Glomerular endothelial cell (primary cell): ENCODE measurements at regions not wholly inside any gene's neighbourhood (a gene's known extent, or its start where the extent isn't known, plus 50 kb on each side); places are given as distances from the start of the nearest gene placed in this dataset.

Experiments used
- DNase-seq: peaks from one replicate; pipeline ENCODE4 v3.0.0-alpha.2; 2011; ENCODE audit warnings: low read depth, low spot score; ENCODE audit errors: extremely low read depth

DNA sequence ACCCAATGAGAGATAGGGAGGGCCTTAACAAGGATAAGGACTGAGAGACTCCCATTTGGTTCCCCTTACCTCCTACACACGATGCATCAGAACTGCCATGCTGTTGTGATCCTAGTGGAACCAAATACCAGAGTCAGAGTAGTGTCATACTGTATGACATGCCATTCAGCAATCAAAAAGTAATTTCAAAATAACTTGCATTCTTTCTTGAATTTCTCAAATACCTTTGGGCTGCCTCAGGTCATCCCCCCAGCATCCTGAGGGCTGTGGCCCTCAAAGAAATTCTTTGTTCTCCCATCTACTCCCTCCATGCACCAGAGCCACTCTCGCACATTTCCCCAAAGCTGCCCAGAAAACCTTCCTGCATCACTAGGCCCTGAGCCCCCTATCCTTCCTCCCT is 68.9 kb upstream of the PPP2R3A start:
- no peak for DNase-seq

- DNase-seq, result no peak
Measured at GRCh38 chr3:135897715-135898114, 67.8 kb upstream of the PPP2R3A start.

DNA sequence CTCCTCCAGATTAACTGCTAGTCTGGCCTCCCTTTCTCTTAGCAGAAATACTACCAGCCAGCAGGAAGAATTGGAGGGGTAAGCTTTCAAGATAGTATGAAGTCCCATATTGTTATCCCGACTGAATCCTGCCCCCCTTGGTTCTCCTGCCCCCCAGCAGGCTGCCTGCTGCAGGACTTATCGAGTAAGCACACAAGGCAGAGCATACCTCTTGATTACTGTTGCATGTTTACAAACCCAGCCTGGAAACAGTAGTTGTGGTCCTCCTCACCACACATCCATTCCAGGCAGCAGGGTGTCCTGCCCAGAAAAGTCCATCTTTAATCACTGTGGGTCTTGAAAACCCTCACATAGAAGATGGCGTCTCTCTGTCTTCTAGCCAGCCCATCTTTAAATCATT is 66.8 kb upstream of the PPP2R3A start:
- no peak for DNase-seq

- no peak for DNase-seq
Measured at GRCh38 chr3:135905058-135905724, 60.3 kb upstream of the PPP2R3A start.

DNA sequence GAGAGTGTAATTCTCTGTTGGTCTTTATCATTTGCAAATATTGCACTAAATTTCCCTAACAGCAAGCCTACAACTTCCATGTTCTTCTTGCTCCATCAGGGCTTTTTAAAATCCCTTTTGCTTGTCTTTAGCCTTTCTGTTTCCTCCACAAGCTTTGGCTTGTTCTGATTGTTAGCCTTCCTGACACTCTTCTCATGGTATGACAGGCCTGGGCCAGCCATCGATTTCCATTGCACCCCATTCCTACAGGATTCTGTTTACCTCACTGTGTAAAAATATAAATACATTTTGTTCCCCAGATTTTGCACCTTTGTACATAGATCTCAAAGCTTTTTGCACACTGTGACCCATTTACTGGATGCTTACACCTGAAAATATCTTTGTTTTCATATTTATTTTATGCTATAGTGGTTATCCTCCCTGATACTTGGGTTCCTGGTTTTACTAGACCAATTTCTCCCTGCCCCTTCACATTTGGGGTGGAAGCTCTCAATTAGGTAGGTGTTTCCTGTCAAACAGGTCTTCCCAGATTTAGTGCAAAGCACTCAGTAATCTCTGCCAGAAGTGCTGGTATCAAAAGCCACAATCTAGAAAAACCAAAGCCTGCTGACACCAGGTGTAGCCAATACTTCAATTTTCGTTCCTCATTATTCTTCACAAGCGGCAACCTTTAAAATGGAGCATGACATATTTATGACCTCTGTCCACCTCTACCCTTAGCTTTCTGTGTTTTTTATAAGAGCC is 57.9 kb upstream of the PPP2R3A start:
- no peak for DNase-seq

- no peak for DNase-seq
Measured at GRCh38 chr3:135908225-135908624, 57.3 kb upstream of the PPP2R3A start.

GRCh38 chr3:135908737-135909136 is 56.8 kb upstream of the PPP2R3A start:
- no peak for DNase-seq

DNA sequence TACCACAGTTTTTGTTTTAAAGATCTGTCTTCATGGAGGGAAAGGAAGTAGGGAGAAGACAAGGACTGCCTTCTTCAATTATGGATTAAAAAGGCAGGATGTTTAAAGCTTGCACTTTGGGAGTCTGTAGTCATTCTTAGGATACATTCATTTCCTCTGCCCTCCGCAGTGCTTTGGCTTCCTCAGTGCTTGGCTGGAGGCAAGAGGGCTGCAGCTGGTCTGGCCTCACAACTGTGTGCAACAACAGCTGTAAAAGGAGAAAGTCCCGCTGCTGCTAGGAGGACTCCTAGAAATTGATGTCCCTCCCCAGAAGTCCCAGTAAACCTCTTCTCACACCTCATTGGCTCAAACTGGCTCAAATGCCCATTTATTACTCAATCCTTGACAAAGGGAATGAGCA is 54.4 kb upstream of the PPP2R3A start:
- no peak for DNase-seq

DNA sequence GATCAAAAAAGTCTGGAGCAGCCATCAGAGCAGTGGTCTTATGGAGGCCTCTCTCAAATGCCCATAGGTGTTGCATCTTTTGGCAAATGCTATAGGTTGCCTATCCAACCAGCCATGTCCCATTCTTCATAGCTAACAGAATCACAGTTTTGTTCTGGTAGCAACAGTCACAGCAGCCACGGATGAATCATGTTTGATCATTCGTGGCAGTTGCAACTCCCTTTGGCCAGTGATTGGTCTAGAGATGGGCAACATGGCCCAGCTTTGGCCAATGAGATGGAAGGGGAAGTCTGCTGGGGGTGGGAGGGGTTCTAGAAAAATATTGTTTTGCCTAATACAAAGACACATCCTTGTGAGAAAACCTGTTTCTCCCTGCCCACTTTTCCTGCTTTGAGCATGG is 50.3 kb upstream of the PPP2R3A start:
- DNase-seq, result no peak
